ENCODE measurements at regions not wholly inside any gene's neighbourhood (a gene's known extent, or its start where the extent isn't known, plus 50 kb on each side); places are given as distances from the start of the nearest gene placed in this dataset.

GRCh38 chr11:25766332-25767015 is 565.5 kb upstream of the ANO3 start:
- no peak overlapping the region for H3K4me2 ChIP-seq (ENCODE audit: insufficient read depth, low read length)
- H3K4me3 ChIP-seq (ENCODE audit: low read depth in 1 of 2, low read length in 2 of 2) = no peak overlapping the region
- no peak overlapping the region for H2AFZ ChIP-seq (ENCODE audit: low read depth, low read length)
- no peaks in the 10 kb centered on the region for H3K27me3 ChIP-seq (ENCODE audit: insufficient read depth, low read length, poor library complexity)
- H3K9ac ChIP-seq (ENCODE audit: low read depth, low read length) = no peak overlapping the region
- DNase-seq = no peak
- H3K36me3 ChIP-seq (ENCODE audit: insufficient read depth, low read length) = no peaks in the 10 kb centered on the region
- H3K27ac ChIP-seq (ENCODE audit: low read length) = no peak overlapping the region
- TF ChIP-seq, protein P1, sequence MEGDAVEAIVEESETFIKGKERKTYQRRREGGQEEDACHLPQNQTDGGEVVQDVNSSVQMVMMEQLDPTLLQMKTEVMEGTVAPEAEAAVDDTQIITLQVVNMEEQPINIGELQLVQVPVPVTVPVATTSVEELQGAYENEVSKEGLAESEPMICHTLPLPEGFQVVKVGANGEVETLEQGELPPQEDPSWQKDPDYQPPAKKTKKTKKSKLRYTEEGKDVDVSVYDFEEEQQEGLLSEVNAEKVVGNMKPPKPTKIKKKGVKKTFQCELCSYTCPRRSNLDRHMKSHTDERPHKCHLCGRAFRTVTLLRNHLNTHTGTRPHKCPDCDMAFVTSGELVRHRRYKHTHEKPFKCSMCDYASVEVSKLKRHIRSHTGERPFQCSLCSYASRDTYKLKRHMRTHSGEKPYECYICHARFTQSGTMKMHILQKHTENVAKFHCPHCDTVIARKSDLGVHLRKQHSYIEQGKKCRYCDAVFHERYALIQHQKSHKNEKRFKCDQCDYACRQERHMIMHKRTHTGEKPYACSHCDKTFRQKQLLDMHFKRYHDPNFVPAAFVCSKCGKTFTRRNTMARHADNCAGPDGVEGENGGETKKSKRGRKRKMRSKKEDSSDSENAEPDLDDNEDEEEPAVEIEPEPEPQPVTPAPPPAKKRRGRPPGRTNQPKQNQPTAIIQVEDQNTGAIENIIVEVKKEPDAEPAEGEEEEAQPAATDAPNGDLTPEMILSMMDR (IDR thresholded peaks at IDR 0.05; ENCODE audit: borderline replicate concordance, extremely low read depth, low read length, poor library complexity, severe bottlenecking) = no peak
- TF ChIP-seq EZH2 (IDR thresholded peaks at IDR 0.05; ENCODE audit: borderline replicate concordance, low read depth, low read length, severe bottlenecking) = no peak
- H3K4me1 ChIP-seq (ENCODE audit: insufficient read depth, low read length) = no peaks in the 10 kb centered on the region
- H3K79me2 ChIP-seq (ENCODE audit: insufficient read depth, low read length) = no peaks in the 10 kb centered on the region
- no peaks in the 10 kb centered on the region for H3K9me3 ChIP-seq (ENCODE audit: insufficient read depth, low read length, severe bottlenecking)
- no peak for ATAC-seq (ENCODE audit: insufficient read depth, low read depth)
- H4K20me1 ChIP-seq (ENCODE audit: insufficient read depth, low read length) = no peaks in the 10 kb centered on the region

GRCh38 chr11:25769287-25769686 is 562.6 kb upstream of the ANO3 start:
- ATAC-seq (ENCODE audit: insufficient read depth, low read depth) (no peak), DNase-seq (no peak)
- Histone ChIP-seq H3K9ac (ENCODE audit: low read depth, low read length) (no peak overlapping the region), H3K4me2 (ENCODE audit: insufficient read depth, low read length) (no peak overlapping the region), H3K27me3 (ENCODE audit: insufficient read depth, low read length, poor library complexity) (no peaks in the 10 kb centered on the region), H2AFZ (ENCODE audit: low read depth, low read length) (no peak overlapping the region), H3K27ac (ENCODE audit: low read length) (no peak overlapping the region), H3K4me1 (ENCODE audit: insufficient read depth, low read length) (no peaks in the 10 kb centered on the region), H3K9me3 (ENCODE audit: insufficient read depth, low read length, severe bottlenecking) (no peaks in the 10 kb centered on the region), H4K20me1 (ENCODE audit: insufficient read depth, low read length) (no peaks in the 10 kb centered on the region), H3K36me3 (ENCODE audit: insufficient read depth, low read length) (no peaks in the 10 kb centered on the region), H3K4me3 (ENCODE audit: low read depth in 1 of 2, low read length in 2 of 2) (no peak overlapping the region), H3K79me2 (ENCODE audit: insufficient read depth, low read length) (no peaks in the 10 kb centered on the region)
- TF ChIP-seq, protein P1 (IDR thresholded peaks at IDR 0.05; ENCODE audit: borderline replicate concordance, extremely low read depth, low read length, poor library complexity, severe bottlenecking) = no peak
- TF ChIP-seq EZH2 (IDR thresholded peaks at IDR 0.05; ENCODE audit: borderline replicate concordance, low read depth, low read length, severe bottlenecking) = no peak

DNA sequence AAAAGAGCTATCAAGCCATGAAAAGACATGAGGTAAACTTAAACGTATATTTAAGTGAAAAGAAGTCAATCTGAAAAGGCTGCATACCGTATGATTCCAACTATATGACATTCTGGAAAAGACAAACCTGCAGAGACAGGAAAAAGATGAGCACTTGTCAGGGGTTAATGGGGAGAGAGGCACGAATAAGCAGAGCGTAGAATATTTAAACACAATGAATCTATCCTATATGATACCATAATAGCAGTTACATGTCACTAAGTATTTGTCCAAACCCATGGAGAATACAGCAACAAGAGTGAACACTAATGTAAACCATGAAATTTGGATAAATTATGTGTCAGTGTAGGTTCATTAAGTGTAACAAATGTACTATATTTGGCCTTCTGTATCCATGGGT is 560.3 kb upstream of the ANO3 start:
- Histone ChIP-seq H3K4me1 (ENCODE audit: insufficient read depth, low read length) (no peaks in the 10 kb centered on the region), H3K4me3 (ENCODE audit: low read depth in 1 of 2, low read length in 2 of 2) (no peak overlapping the region), H3K27me3 (ENCODE audit: insufficient read depth, low read length, poor library complexity) (no peaks in the 10 kb centered on the region), H3K4me2 (ENCODE audit: insufficient read depth, low read length) (no peak overlapping the region), H3K9me3 (ENCODE audit: insufficient read depth, low read length, severe bottlenecking) (no peaks in the 10 kb centered on the region), H3K36me3 (ENCODE audit: insufficient read depth, low read length) (no peaks in the 10 kb centered on the region), H4K20me1 (ENCODE audit: insufficient read depth, low read length) (no peaks in the 10 kb centered on the region), H3K79me2 (ENCODE audit: insufficient read depth, low read length) (no peaks in the 10 kb centered on the region), H3K9ac (ENCODE audit: low read depth, low read length) (no peak overlapping the region), H2AFZ (ENCODE audit: low read depth, low read length) (no peak overlapping the region), H3K27ac (ENCODE audit: low read length) (no peak overlapping the region)
- TF ChIP-seq EZH2 (IDR thresholded peaks at IDR 0.05; ENCODE audit: borderline replicate concordance, low read depth, low read length, severe bottlenecking) = no peak
- TF ChIP-seq, protein P1 (IDR thresholded peaks at IDR 0.05; ENCODE audit: borderline replicate concordance, extremely low read depth, low read length, poor library complexity, severe bottlenecking) = no peak
- DNase-seq (no peak), ATAC-seq (ENCODE audit: insufficient read depth, low read depth) (no peak)

Measured in DND-41 (cell line).